ENCODE measurements at regions not wholly inside any gene's neighbourhood (a gene's known extent, or its start where the extent isn't known, plus 50 kb on each side); places are given as distances from the start of the nearest gene placed in this dataset.

GRCh38 chr13:107882708-107883560 is 332.4 kb downstream of the LIG4 start:
- H3K36me3 ChIP-seq (ENCODE audit: control insufficient read depth in 4 of 4, insufficient read depth in 4 of 4, low read length in 4 of 4): no peaks in the 10 kb centered on the region
- no peak for TF ChIP-seq CTCF (IDR thresholded peaks at IDR 0.05; ENCODE audit: control extremely low read depth, extremely low read depth)
- no peak overlapping the region for H3K4me3 ChIP-seq
- no peaks in the 10 kb centered on the region for H3K4me1 ChIP-seq (ENCODE audit: control insufficient read depth in 5 of 5, insufficient read depth in 5 of 5, low read length in 5 of 5)
- peaks cover 0 to 6% (median under 1%) of the 10 kb centered on the region in 4 donors for H3K9me3 ChIP-seq (ENCODE audit: control insufficient read depth in 4 of 4, insufficient read depth in 3 of 4, low read length in 3 of 4)
- WGBS, 2 donors: 81 to 88% methylated on average over 11 of the region's 11 CpGs
- H3K27me3 ChIP-seq (ENCODE audit: control insufficient read depth in 3 of 3, insufficient read depth in 3 of 3, low read length in 2 of 3): no peaks in the 10 kb centered on the region
- ATAC-seq (ENCODE audit: insufficient read depth, low FRiP score) (no peak), DNase-seq (no peak)
- no peak overlapping the region for H3K27ac ChIP-seq (ENCODE audit: low read depth in 1 of 2, low read length in 1 of 2)
- H3K9ac ChIP-seq (ENCODE audit: insufficient read depth in 1 of 2, low read length in 2 of 2): no peak overlapping the region

GRCh38 chr13:107881362-107881761 is 334.0 kb downstream of the LIG4 start:
- Histone ChIP-seq H3K27ac (ENCODE audit: low read depth in 1 of 2, low read length in 1 of 2) (no peak overlapping the region), H3K4me3 (no peak overlapping the region), H3K4me1 (ENCODE audit: control insufficient read depth in 5 of 5, insufficient read depth in 5 of 5, low read length in 5 of 5) (no peaks in the 10 kb centered on the region), H3K9ac (ENCODE audit: insufficient read depth in 1 of 2, low read length in 2 of 2) (no peak overlapping the region), H3K9me3 (ENCODE audit: control insufficient read depth in 4 of 4, insufficient read depth in 3 of 4, low read length in 3 of 4) (peaks cover 0 to 3% (median 0%) of the 10 kb centered on the region in 4 donors), H3K36me3 (ENCODE audit: control insufficient read depth in 4 of 4, insufficient read depth in 4 of 4, low read length in 4 of 4) (no peaks in the 10 kb centered on the region), H3K27me3 (ENCODE audit: control insufficient read depth in 3 of 3, insufficient read depth in 3 of 3, low read length in 2 of 3) (no peaks in the 10 kb centered on the region)
- no peak for TF ChIP-seq CTCF (IDR thresholded peaks at IDR 0.05; ENCODE audit: control extremely low read depth, extremely low read depth)
- 60 to 84% methylated on average over 3 of the region's 3 CpGs for WGBS, 2 donors
- ATAC-seq (ENCODE audit: insufficient read depth, low FRiP score) (no peak), DNase-seq (peak in 1 of 3 donors; percentile 11)

GRCh38 chr13:107874456-107874855 is 340.9 kb downstream of the LIG4 start:
- ATAC-seq (ENCODE audit: insufficient read depth, low FRiP score) (no peak), DNase-seq (no peak)
- Histone ChIP-seq H3K4me3 (no peak overlapping the region), H3K36me3 (ENCODE audit: control insufficient read depth in 4 of 4, insufficient read depth in 4 of 4, low read length in 4 of 4) (no peaks in the 10 kb centered on the region), H3K9ac (ENCODE audit: insufficient read depth in 1 of 2, low read length in 2 of 2) (no peak overlapping the region), H3K9me3 (ENCODE audit: control insufficient read depth in 4 of 4, insufficient read depth in 3 of 4, low read length in 3 of 4) (peaks cover 0 to 4% (median 0%) of the 10 kb centered on the region in 4 donors), H3K27me3 (ENCODE audit: control insufficient read depth in 3 of 3, insufficient read depth in 3 of 3, low read length in 2 of 3) (peaks cover 0 to 12% (median 0%) of the 10 kb centered on the region in 3 donors), H3K4me1 (ENCODE audit: control insufficient read depth in 5 of 5, insufficient read depth in 5 of 5, low read length in 5 of 5) (no peaks in the 10 kb centered on the region), H3K27ac (ENCODE audit: low read depth in 1 of 2, low read length in 1 of 2) (no peak overlapping the region)
- no peak for TF ChIP-seq CTCF (IDR thresholded peaks at IDR 0.05; ENCODE audit: control extremely low read depth, extremely low read depth)
- WGBS, 2 donors: 78 to 90% methylated on average over 3 of the region's 3 CpGs

Measured in lung (tissue), 11 donors.